ENCODE measurements at regions not wholly inside any gene's neighbourhood (a gene's known extent, or its start where the extent isn't known, plus 50 kb on each side); places are given as distances from the start of the nearest gene placed in this dataset.

- Histone ChIP-seq H3K36me3 (ENCODE audit: control insufficient read depth, insufficient read depth, low read length) (no peaks in the 10 kb centered on the region), H3K27me3 (ENCODE audit: control insufficient read depth, insufficient read depth, low read length) (no peaks in the 10 kb centered on the region), H3K4me1 (ENCODE audit: control insufficient read depth, insufficient read depth, low read length) (peaks cover 5% of the 10 kb centered on the region), H3K4me3 (ENCODE audit: low read length) (no peak overlapping the region), H3K27ac (ENCODE audit: low read length) (peak overlapping the region; percentile 49), H3K9me3 (ENCODE audit: control insufficient read depth, low read depth, low read length) (peaks cover 27% of the 10 kb centered on the region)
- DNase-seq: peak; percentile 61 to 78
- 20% methylated on average over 1 of the region's 2 CpGs for WGBS (ENCODE audit: insufficient coverage, low lambda C conversion rate)
Observed at GRCh38 chr1:191536791-191537429, 621.4 kb upstream of the RGS18 start.

GRCh38 chr1:191541758-191542157 is 616.5 kb upstream of the RGS18 start:
- Histone ChIP-seq H3K36me3 (ENCODE audit: control insufficient read depth, insufficient read depth, low read length) (no peaks in the 10 kb centered on the region), H3K4me3 (ENCODE audit: low read length) (no peak overlapping the region), H3K9me3 (ENCODE audit: control insufficient read depth, low read depth, low read length) (peaks cover 25% of the 10 kb centered on the region), H3K27ac (ENCODE audit: low read length) (no peak overlapping the region), H3K27me3 (ENCODE audit: control insufficient read depth, insufficient read depth, low read length) (no peaks in the 10 kb centered on the region), H3K4me1 (ENCODE audit: control insufficient read depth, insufficient read depth, low read length) (no peaks in the 10 kb centered on the region)
- peak in 1 of 2 donors; percentile 7 for DNase-seq
- 100% methylated on average over 1 of the region's 1 CpG for WGBS (ENCODE audit: insufficient coverage, low lambda C conversion rate)

- DNase-seq: no peak
- peaks cover 20% of the 10 kb centered on the region for H3K9me3 ChIP-seq (ENCODE audit: control insufficient read depth, low read depth, low read length)
- no peak overlapping the region for H3K27ac ChIP-seq (ENCODE audit: low read length)
- H3K4me3 ChIP-seq (ENCODE audit: low read length): no peak overlapping the region
- H3K36me3 ChIP-seq (ENCODE audit: control insufficient read depth, insufficient read depth, low read length): no peaks in the 10 kb centered on the region
- no peaks in the 10 kb centered on the region for H3K27me3 ChIP-seq (ENCODE audit: control insufficient read depth, insufficient read depth, low read length)
- H3K4me1 ChIP-seq (ENCODE audit: control insufficient read depth, insufficient read depth, low read length): no peaks in the 10 kb centered on the region
Observed at GRCh38 chr1:191542444-191542843, 615.8 kb upstream of the RGS18 start.

- no peak overlapping the region for H3K27ac ChIP-seq (ENCODE audit: low read length)
- no peak overlapping the region for H3K4me3 ChIP-seq (ENCODE audit: low read length)
- H3K9me3 ChIP-seq (ENCODE audit: control insufficient read depth, low read depth, low read length): peaks cover 2% of the 10 kb centered on the region
- H3K4me1 ChIP-seq (ENCODE audit: control insufficient read depth, insufficient read depth, low read length): no peaks in the 10 kb centered on the region
- no peak for DNase-seq
- WGBS (ENCODE audit: insufficient coverage, low lambda C conversion rate): 80% methylated on average over 1 of the region's 1 CpG
- no peaks in the 10 kb centered on the region for H3K36me3 ChIP-seq (ENCODE audit: control insufficient read depth, insufficient read depth, low read length)
- H3K27me3 ChIP-seq (ENCODE audit: control insufficient read depth, insufficient read depth, low read length): no peaks in the 10 kb centered on the region
Observed at GRCh38 chr1:191546803-191547202, 611.5 kb upstream of the RGS18 start.

- H3K27me3 ChIP-seq (ENCODE audit: control insufficient read depth, insufficient read depth, low read length): no peaks in the 10 kb centered on the region
- 88% methylated on average over 1 of the region's 2 CpGs for WGBS (ENCODE audit: insufficient coverage, low lambda C conversion rate)
- H3K27ac ChIP-seq (ENCODE audit: low read length): no peak overlapping the region
- no peak overlapping the region for H3K4me3 ChIP-seq (ENCODE audit: low read length)
- H3K4me1 ChIP-seq (ENCODE audit: control insufficient read depth, insufficient read depth, low read length): no peaks in the 10 kb centered on the region
- no peaks in the 10 kb centered on the region for H3K36me3 ChIP-seq (ENCODE audit: control insufficient read depth, insufficient read depth, low read length)
- DNase-seq: no peak
- no peaks in the 10 kb centered on the region for H3K9me3 ChIP-seq (ENCODE audit: control insufficient read depth, low read depth, low read length)
Observed at GRCh38 chr1:191551019-191551418, 607.2 kb upstream of the RGS18 start.

- no CpG with 5 or more reads among the region's 2 CpGs for WGBS (ENCODE audit: insufficient coverage, low lambda C conversion rate)
- Histone ChIP-seq H3K9me3 (ENCODE audit: control insufficient read depth, low read depth, low read length) (no peaks in the 10 kb centered on the region), H3K4me1 (ENCODE audit: control insufficient read depth, insufficient read depth, low read length) (peaks cover 6% of the 10 kb centered on the region), H3K4me3 (ENCODE audit: low read length) (no peak overlapping the region), H3K36me3 (ENCODE audit: control insufficient read depth, insufficient read depth, low read length) (no peaks in the 10 kb centered on the region), H3K27me3 (ENCODE audit: control insufficient read depth, insufficient read depth, low read length) (no peaks in the 10 kb centered on the region), H3K27ac (ENCODE audit: low read length) (no peak overlapping the region)
- DNase-seq: no peak
Observed at GRCh38 chr1:191558379-191558778, 599.9 kb upstream of the RGS18 start.

GRCh38 chr1:191561276-191561675 is 597.0 kb upstream of the RGS18 start:
- Histone ChIP-seq H3K27me3 (ENCODE audit: control insufficient read depth, insufficient read depth, low read length) (no peaks in the 10 kb centered on the region), H3K4me3 (ENCODE audit: low read length) (no peak overlapping the region), H3K36me3 (ENCODE audit: control insufficient read depth, insufficient read depth, low read length) (no peaks in the 10 kb centered on the region), H3K9me3 (ENCODE audit: control insufficient read depth, low read depth, low read length) (no peaks in the 10 kb centered on the region), H3K4me1 (ENCODE audit: control insufficient read depth, insufficient read depth, low read length) (peaks cover 6% of the 10 kb centered on the region), H3K27ac (ENCODE audit: low read length) (no peak overlapping the region)
- WGBS (ENCODE audit: insufficient coverage, low lambda C conversion rate): no CpG with 5 or more reads among the region's 4 CpGs
- DNase-seq: peak; percentile 23 to 65

- peaks cover 6% of the 10 kb centered on the region for H3K4me1 ChIP-seq (ENCODE audit: control insufficient read depth, insufficient read depth, low read length)
- 94% methylated on average over 2 of the region's 2 CpGs for WGBS (ENCODE audit: insufficient coverage, low lambda C conversion rate)
- H3K4me3 ChIP-seq (ENCODE audit: low read length): no peak overlapping the region
- no peak for DNase-seq
- no peak overlapping the region for H3K27ac ChIP-seq (ENCODE audit: low read length)
- no peaks in the 10 kb centered on the region for H3K27me3 ChIP-seq (ENCODE audit: control insufficient read depth, insufficient read depth, low read length)
- H3K9me3 ChIP-seq (ENCODE audit: control insufficient read depth, low read depth, low read length): no peaks in the 10 kb centered on the region
- no peaks in the 10 kb centered on the region for H3K36me3 ChIP-seq (ENCODE audit: control insufficient read depth, insufficient read depth, low read length)
Observed at GRCh38 chr1:191564275-191564674, 594.0 kb upstream of the RGS18 start.

GRCh38 chr1:191572479-191572878 is 585.8 kb upstream of the RGS18 start:
- H3K4me1 ChIP-seq (ENCODE audit: control insufficient read depth, insufficient read depth, low read length): no peaks in the 10 kb centered on the region
- H3K4me3 ChIP-seq (ENCODE audit: low read length): no peak overlapping the region
- H3K27ac ChIP-seq (ENCODE audit: low read length): no peak overlapping the region
- no peaks in the 10 kb centered on the region for H3K9me3 ChIP-seq (ENCODE audit: control insufficient read depth, low read depth, low read length)
- H3K36me3 ChIP-seq (ENCODE audit: control insufficient read depth, insufficient read depth, low read length): no peaks in the 10 kb centered on the region
- H3K27me3 ChIP-seq (ENCODE audit: control insufficient read depth, insufficient read depth, low read length): no peaks in the 10 kb centered on the region
- DNase-seq: no peak

- no peak overlapping the region for H3K27ac ChIP-seq (ENCODE audit: low read length)
- no peaks in the 10 kb centered on the region for H3K27me3 ChIP-seq (ENCODE audit: control insufficient read depth, insufficient read depth, low read length)
- DNase-seq: no peak
- no peaks in the 10 kb centered on the region for H3K4me1 ChIP-seq (ENCODE audit: control insufficient read depth, insufficient read depth, low read length)
- no peaks in the 10 kb centered on the region for H3K36me3 ChIP-seq (ENCODE audit: control insufficient read depth, insufficient read depth, low read length)
- 53% methylated on average over 2 of the region's 3 CpGs for WGBS (ENCODE audit: insufficient coverage, low lambda C conversion rate)
- no peaks in the 10 kb centered on the region for H3K9me3 ChIP-seq (ENCODE audit: control insufficient read depth, low read depth, low read length)
- H3K4me3 ChIP-seq (ENCODE audit: low read length): no peak overlapping the region
Observed at GRCh38 chr1:191575180-191575579, 583.1 kb upstream of the RGS18 start.

GRCh38 chr1:191575746-191576145 is 582.5 kb upstream of the RGS18 start:
- Histone ChIP-seq H3K27ac (ENCODE audit: low read length) (no peak overlapping the region), H3K9me3 (ENCODE audit: control insufficient read depth, low read depth, low read length) (no peaks in the 10 kb centered on the region), H3K36me3 (ENCODE audit: control insufficient read depth, insufficient read depth, low read length) (no peaks in the 10 kb centered on the region), H3K4me3 (ENCODE audit: low read length) (no peak overlapping the region), H3K27me3 (ENCODE audit: control insufficient read depth, insufficient read depth, low read length) (no peaks in the 10 kb centered on the region), H3K4me1 (ENCODE audit: control insufficient read depth, insufficient read depth, low read length) (no peaks in the 10 kb centered on the region)
- DNase-seq: no peak
- no CpG with 5 or more reads among the region's 3 CpGs for WGBS (ENCODE audit: insufficient coverage, low lambda C conversion rate)

Data from large intestine (tissue), 3 donors.